CD4-positive, alpha-beta T cell treated with Interleukin-6 at 100 ng/mL for 8 hours (primary cell): ENCODE measurements at regions not wholly inside any gene's neighbourhood (a gene's known extent, or its start where the extent isn't known, plus 50 kb on each side); places are given as distances from the start of the nearest gene placed in this dataset.
"Not testable (repeated sequence)": the region's sequence is repeated elsewhere in the genome, so short reads cannot be mapped to it uniquely, and the experiment has no call there.

ENCODE experiments used
- DNase-seq: peaks from one replicate; pipeline ENCODE4 v3.0.0-alpha.2; 2020; ENCODE audit warnings: mixed read lengths, low spot score

- DNase-seq: no peak
Observed at GRCh38 chr1:182227864-182228547, 163.6 kb downstream of the GLUL start.

GRCh38 chr1:182226618-182227017, 165.0 kb downstream of the GLUL start:
- no peak for DNase-seq

GRCh38 chr1:182225755-182226154, 164.2 kb upstream of the ZNF648 start:
- DNase-seq: not testable (repeated sequence)

- not testable (repeated sequence) for DNase-seq
Observed at GRCh38 chr1:182221990-182222389, 160.5 kb upstream of the ZNF648 start.

GRCh38 chr1:182221367-182221766, 159.9 kb upstream of the ZNF648 start:
- not testable (repeated sequence) for DNase-seq

GRCh38 chr1:182217967-182218366, 156.5 kb upstream of the ZNF648 start:
- DNase-seq: no peak

GRCh38 chr1:182217071-182217470, 155.6 kb upstream of the ZNF648 start:
- DNase-seq: no peak

GRCh38 chr1:182215764-182216163, 154.3 kb upstream of the ZNF648 start:
- no peak for DNase-seq

GRCh38 chr1:182213163-182213562, 151.7 kb upstream of the ZNF648 start:
- no peak for DNase-seq

GRCh38 chr1:182211386-182211785, 149.9 kb upstream of the ZNF648 start:
- no peak for DNase-seq

- no peak for DNase-seq
Observed at GRCh38 chr1:182210417-182210816, 148.9 kb upstream of the ZNF648 start.

GRCh38 chr1:182207300-182207699, 145.8 kb upstream of the ZNF648 start:
- DNase-seq: no peak

- no peak for DNase-seq
Observed at GRCh38 chr1:182206626-182207239, 145.2 kb upstream of the ZNF648 start.

- DNase-seq: no peak
Observed at GRCh38 chr1:182205351-182206022, 144.0 kb upstream of the ZNF648 start.

GRCh38 chr1:182203191-182203875, 141.8 kb upstream of the ZNF648 start:
- no peak for DNase-seq

GRCh38 chr1:182201490-182201889, 140.0 kb upstream of the ZNF648 start:
- not testable (repeated sequence) for DNase-seq

GRCh38 chr1:182200025-182200812, 138.7 kb upstream of the ZNF648 start:
- no peak for DNase-seq

- DNase-seq: no peak
Observed at GRCh38 chr1:182198006-182198605, 136.6 kb upstream of the ZNF648 start.

- DNase-seq: no peak
Observed at GRCh38 chr1:182196897-182197870, 135.7 kb upstream of the ZNF648 start.

- no peak for DNase-seq
Observed at GRCh38 chr1:182195733-182196132, 134.2 kb upstream of the ZNF648 start.
